GM12878 (cell line): ENCODE measurements at regions not wholly inside any gene's neighbourhood (a gene's known extent, or its start where the extent isn't known, plus 50 kb on each side); places are given as distances from the start of the nearest gene placed in this dataset.

Experiments used
- CTCF ChIP-seq, 3 experiments: IDR thresholded peaks in 2 of 3; conservative IDR thresholded peaks in 1 of 3; 2 replicates each; pipeline ENCODE4 v1.5.1; 2011; ENCODE audit warnings: low read depth in 3 of 3, low read length in 3 of 3, mild to moderate bottlenecking in 3 of 3, control low read depth in 2 of 3, moderate library complexity in 2 of 3, inconsistent platforms in 1 of 3, mixed read lengths in 1 of 3; ENCODE audit not compliant: control insufficient read depth in 2 of 3, insufficient read depth in 1 of 3; ENCODE audit errors: extremely low read depth in 1 of 3
- EP300 ChIP-seq, 2 experiments: fragments of 150-350 bp in 1 of 2; IDR thresholded peaks; 2 replicates each; pipeline ENCODE4 v1.6.1; 2011 to 2012; ENCODE audit warnings: low read depth in 2 of 2, low read length in 2 of 2, borderline replicate concordance in 1 of 2, improper control_type of control experiment in 1 of 2, inconsistent platforms in 1 of 2; ENCODE audit not compliant: control insufficient read depth in 1 of 2
- ESRRA ChIP-seq: IDR thresholded peaks from 2 replicates; pipeline ENCODE4 v1.6.1; 2012; ENCODE audit warnings: mild to moderate bottlenecking, low read length, improper control_type of control experiment
- EZH2 ChIP-seq: IDR thresholded peaks from 2 replicates; pipeline ENCODE4 v1.6.1; 2012; ENCODE audit warnings: low read depth, mild to moderate bottlenecking, control low read depth, inconsistent platforms, low read length, borderline replicate concordance; ENCODE audit not compliant: control insufficient read depth
- IRF5 ChIP-seq: fragments of 450-650 bp; IDR thresholded peaks from 2 replicates; pipeline ENCODE4 v1.6.1; 2017; ENCODE audit warnings: borderline replicate concordance
- RFX5 ChIP-seq: IDR thresholded peaks from 2 replicates; pipeline ENCODE4 v1.6.1; 2011; ENCODE audit warnings: low read depth, low read length, improper control_type of control experiment
- SIX5 ChIP-seq: IDR thresholded peaks from 2 replicates; pipeline ENCODE4 v1.6.1; 2011; ENCODE audit warnings: mild to moderate bottlenecking, low read depth, low read length, moderate library complexity; ENCODE audit not compliant: severe bottlenecking
- SP1 ChIP-seq: IDR thresholded peaks from one replicate; pipeline ENCODE4 v1.6.1; 2011; ENCODE audit warnings: low read depth, low read length
- TAF1 ChIP-seq: IDR thresholded peaks from 2 replicates; pipeline ENCODE4 v1.6.1; 2011; ENCODE audit warnings: mild to moderate bottlenecking, low read depth, low read length, borderline replicate concordance
- YY1 ChIP-seq: IDR thresholded peaks from 2 replicates; pipeline ENCODE4 v1.6.1; 2011; ENCODE audit warnings: low read depth, mild to moderate bottlenecking, low read length
- ZNF274 ChIP-seq: IDR thresholded peaks from one replicate; pipeline ENCODE4 v1.8.0; 2011; ENCODE audit not compliant: insufficient read length, insufficient read depth

GRCh38 chr1:239719642-239720258 is 333.4 kb downstream of the CHRM3 start:
- TF ChIP-seq IRF5 = no peak
- TF ChIP-seq RFX5 = no peak
- no peak for TF ChIP-seq TAF1
- no peak for TF ChIP-seq ESRRA
- no peak for TF ChIP-seq CTCF (IDR thresholded peaks at IDR 0.05 in 2 of 3, conservative IDR thresholded peaks at IDR 0.05 in 1 of 3; ENCODE audit: control insufficient read depth in 2 of 3, extremely low read depth in 1 of 3, insufficient read depth in 1 of 3, low read depth in 3 of 3, low read length in 3 of 3)
- no peak for TF ChIP-seq EZH2
- TF ChIP-seq YY1 = no peak
- no peak for TF ChIP-seq SP1
- TF ChIP-seq SIX5 = no peak
- TF ChIP-seq EP300 (IDR thresholded peaks at IDR 0.05; ENCODE audit: borderline replicate concordance in 1 of 2, control insufficient read depth in 1 of 2, low read depth in 2 of 2, low read length in 2 of 2) = no peak
- TF ChIP-seq ZNF274 = no peak
